ENCODE measurements at regions not wholly inside any gene's neighbourhood (a gene's known extent, or its start where the extent isn't known, plus 50 kb on each side); places are given as distances from the start of the nearest gene placed in this dataset.

- no peaks in the 10 kb centered on the region for H3K9me3 ChIP-seq
- ATAC-seq (no peak), DNase-seq (no peak)
- TF ChIP-seq CTCF (IDR thresholded peaks at IDR 0.05): no peak
- H3K4me1 ChIP-seq (ENCODE audit: low read depth): no peaks in the 10 kb centered on the region
- H3K36me3 ChIP-seq (ENCODE audit: low read depth): no peaks in the 10 kb centered on the region
- H3K4me3 ChIP-seq: no peak overlapping the region
- intact Hi-C loops (cut with DNase I, micrococcal nuclease): no loop called here
These were observed 112.0 kb upstream of the MCHR2 start for GRCh38 chr6:100105919-100106529.

GRCh38 chr6:100105138-100105537 is 111.1 kb upstream of the MCHR2 start:
- intact Hi-C loops (cut with DNase I, micrococcal nuclease): no loop called here
- H3K4me3 ChIP-seq: no peak overlapping the region
- DNase-seq: no peak
- H3K36me3 ChIP-seq (ENCODE audit: low read depth): no peaks in the 10 kb centered on the region
- no peaks in the 10 kb centered on the region for H3K9me3 ChIP-seq
- H3K4me1 ChIP-seq (ENCODE audit: low read depth): no peaks in the 10 kb centered on the region
- TF ChIP-seq CTCF (IDR thresholded peaks at IDR 0.05): no peak
- ATAC-seq: no peak

DNA sequence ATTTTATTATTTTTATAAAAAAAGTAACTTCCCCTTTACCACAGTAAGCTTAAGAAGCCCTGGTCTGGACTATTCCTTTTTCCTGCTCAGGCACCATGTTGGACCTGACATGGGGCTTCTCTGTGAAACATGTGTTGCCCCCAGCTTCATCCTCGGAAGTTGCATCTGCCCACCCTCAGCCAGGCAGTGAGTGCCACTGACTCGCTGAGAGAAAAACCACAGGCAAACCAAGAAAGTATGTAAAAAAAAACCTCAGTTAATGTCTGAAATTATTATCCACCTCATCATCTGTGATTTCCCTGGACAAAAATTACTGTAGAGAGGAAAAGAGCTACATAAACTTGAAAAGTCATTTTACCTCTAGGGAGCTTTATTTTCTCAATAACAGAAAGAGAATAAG is 109.9 kb upstream of the MCHR2 start:
- Histone ChIP-seq H3K36me3 (ENCODE audit: low read depth) (no peaks in the 10 kb centered on the region), H3K4me1 (ENCODE audit: low read depth) (no peaks in the 10 kb centered on the region), H3K4me3 (no peak overlapping the region), H3K9me3 (no peaks in the 10 kb centered on the region)
- ATAC-seq (no peak), DNase-seq (no peak)
- intact Hi-C loops (cut with DNase I, micrococcal nuclease): no loop called here
- TF ChIP-seq CTCF (IDR thresholded peaks at IDR 0.05): no peak

DNA sequence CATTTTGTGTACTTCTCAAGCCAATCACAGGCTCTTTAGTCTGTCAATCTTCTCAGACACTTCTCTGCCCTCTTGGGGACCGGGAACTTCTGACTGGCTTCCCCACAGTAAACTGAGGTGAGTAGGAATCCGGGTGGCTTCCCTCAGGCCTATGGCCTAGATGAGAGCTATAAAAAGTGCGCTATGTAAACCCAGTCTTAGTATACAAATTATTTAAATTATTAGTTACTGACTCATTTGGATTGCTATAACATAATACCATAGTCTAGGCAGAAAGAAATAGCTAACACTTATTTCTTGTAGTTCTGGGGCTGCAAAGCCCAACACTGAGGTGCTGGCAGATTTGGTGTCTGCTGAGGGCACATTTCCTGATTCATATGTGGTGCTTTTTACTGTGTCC is 109.2 kb upstream of the MCHR2 start:
- intact Hi-C loops (cut with DNase I, micrococcal nuclease): no loop called here
- no peaks in the 10 kb centered on the region for H3K9me3 ChIP-seq
- ATAC-seq: no peak
- H3K4me3 ChIP-seq: no peak overlapping the region
- no peak for TF ChIP-seq CTCF (IDR thresholded peaks at IDR 0.05)
- no peak for DNase-seq
- H3K4me1 ChIP-seq (ENCODE audit: low read depth): no peaks in the 10 kb centered on the region
- no peaks in the 10 kb centered on the region for H3K36me3 ChIP-seq (ENCODE audit: low read depth)

DNA sequence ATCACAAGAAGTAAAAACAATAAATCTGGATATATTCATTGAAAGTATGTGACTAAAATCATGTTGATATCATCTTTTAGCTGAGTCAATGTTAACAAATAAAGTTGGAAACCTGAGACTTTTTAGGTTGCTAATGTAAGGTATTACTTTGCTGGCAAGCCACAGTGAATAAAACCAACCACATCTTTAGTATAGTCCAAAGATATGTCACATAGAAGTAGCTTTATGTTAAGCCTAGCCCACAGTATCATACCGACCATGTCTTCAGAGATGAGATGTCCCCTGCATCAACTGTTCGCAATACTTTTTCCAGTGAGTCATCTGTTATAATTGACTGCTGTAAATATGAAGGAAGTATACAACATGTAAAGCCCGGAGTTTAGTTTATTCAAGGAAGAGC is 107.6 kb upstream of the MCHR2 start:
- Histone ChIP-seq H3K9me3 (no peaks in the 10 kb centered on the region), H3K36me3 (ENCODE audit: low read depth) (no peaks in the 10 kb centered on the region), H3K4me3 (no peak overlapping the region), H3K4me1 (ENCODE audit: low read depth) (no peaks in the 10 kb centered on the region)
- intact Hi-C loops (cut with DNase I, micrococcal nuclease): no loop called here
- TF ChIP-seq CTCF (IDR thresholded peaks at IDR 0.05): no peak
- ATAC-seq (no peak), DNase-seq (no peak)

DNA sequence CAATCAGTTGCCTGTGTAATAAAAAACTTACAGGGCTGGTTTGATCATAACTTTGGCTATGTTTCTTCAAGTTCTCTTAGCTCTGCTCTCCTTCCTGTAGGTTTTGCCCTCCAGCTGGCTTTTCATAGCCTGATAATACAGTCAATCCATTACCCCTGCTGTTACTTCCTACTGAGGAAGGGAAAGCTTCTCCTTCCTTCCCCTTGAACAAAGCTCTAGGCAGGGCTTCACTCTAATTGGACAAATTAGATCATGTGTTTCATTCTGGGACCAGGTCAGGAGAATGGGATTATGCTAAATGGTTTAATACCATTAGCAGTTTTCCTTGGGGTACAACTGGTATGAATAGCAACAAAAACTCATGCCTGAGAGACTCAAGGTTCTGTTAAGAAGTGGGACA is 106.8 kb upstream of the MCHR2 start:
- Histone ChIP-seq H3K9me3 (no peaks in the 10 kb centered on the region), H3K36me3 (ENCODE audit: low read depth) (no peaks in the 10 kb centered on the region), H3K4me3 (no peak overlapping the region), H3K4me1 (ENCODE audit: low read depth) (no peaks in the 10 kb centered on the region)
- ATAC-seq (no peak), DNase-seq (no peak)
- TF ChIP-seq CTCF (IDR thresholded peaks at IDR 0.05): no peak
- intact Hi-C loops (cut with DNase I, micrococcal nuclease): no loop called here

Data from mucosa of descending colon (tissue), 3 donors.